ENCODE measurements at regions not wholly inside any gene's neighbourhood (a gene's known extent, or its start where the extent isn't known, plus 50 kb on each side); places are given as distances from the start of the nearest gene placed in this dataset.

DNA sequence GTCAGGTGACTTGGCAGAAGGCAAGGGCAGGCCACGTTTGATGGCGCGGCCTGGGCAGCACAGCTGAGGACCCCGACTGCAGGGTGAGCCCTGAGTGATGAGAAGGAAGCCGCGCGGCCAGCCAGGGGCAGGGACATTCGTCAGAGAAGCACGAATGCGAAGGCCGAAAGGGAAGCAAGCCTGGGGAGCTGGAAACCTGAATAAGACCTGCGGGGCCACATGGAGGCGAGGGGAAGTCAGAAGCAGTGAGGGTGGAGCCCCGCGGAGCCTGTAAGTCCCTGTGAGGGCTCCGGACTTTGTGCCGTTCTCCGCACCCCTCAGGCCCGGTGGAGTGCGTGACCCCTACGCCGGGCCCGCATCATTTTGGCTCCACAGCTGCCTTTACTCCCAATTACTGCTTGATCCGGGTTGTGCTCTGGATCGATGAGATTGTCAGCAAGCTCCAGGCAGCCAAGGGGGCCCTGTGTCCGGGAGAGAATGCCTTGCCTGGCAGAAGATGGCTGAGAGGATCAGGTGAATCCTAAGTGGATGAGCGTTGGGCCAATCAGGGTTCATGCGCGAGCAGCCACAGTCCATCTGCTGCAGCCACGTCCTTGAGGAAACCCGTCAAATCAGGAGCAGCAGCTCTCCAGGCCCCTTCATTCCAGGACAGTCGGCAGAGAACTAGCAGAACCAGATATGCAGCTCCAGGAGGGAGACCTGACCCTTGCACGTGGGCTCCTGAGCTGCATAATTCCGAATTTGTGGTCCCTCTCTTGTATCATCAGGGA, 293.3 kb upstream of the SHH start:
- no peaks in the 10 kb centered on the region for H3K27me3 ChIP-seq (replicated peaks; ENCODE audit: insufficient read depth)

GRCh38 chr7:156104501-156105336, 292.5 kb upstream of the SHH start:
- Histone ChIP-seq H3K4me1 (ENCODE audit: insufficient read depth) (no peaks in the 10 kb centered on the region), H3K27ac (no peak overlapping the region), H3K79me2 (ENCODE audit: insufficient read depth) (no peaks in the 10 kb centered on the region), H3K27me3 (replicated peaks; ENCODE audit: insufficient read depth) (no peaks in the 10 kb centered on the region), H3F3A (ENCODE audit: insufficient read depth) (no peaks in the 10 kb centered on the region), H3K9me2 (ENCODE audit: insufficient read depth) (no peaks in the 10 kb centered on the region), H4K20me1 (ENCODE audit: insufficient read depth) (no peaks in the 10 kb centered on the region), H3K36me3 (ENCODE audit: low read depth) (no peaks in the 10 kb centered on the region), H2AFZ (no peak overlapping the region), H3K4me2 (ENCODE audit: unreplicated experiment) (no peak overlapping the region), H3K4me3 (no peak overlapping the region), H3K9ac (no peak overlapping the region), H3K9me3 (ENCODE audit: low read depth) (no peaks in the 10 kb centered on the region)
- TF ChIP-seq EZH2phosphoT487 (IDR thresholded peaks at IDR 0.05; ENCODE audit: insufficient read depth, low read depth): no peak
- DNase-seq: no peak
- WGBS, 2 experiments (ENCODE audit: low coverage in 1 of 2, low lambda C conversion rate in 2 of 2, missing lambda C conversion rate in 2 of 2): 45 to 57% methylated on average over 37 to 39 of the region's 39 CpGs
- in situ Hi-C loops (cut with MboI): no loop called here

More for the DNA sequence above, 293.3 kb upstream of the SHH start:
- no peak overlapping the region for H3K9ac ChIP-seq
- no peak overlapping the region for H3K27ac ChIP-seq
- WGBS, 2 experiments (ENCODE audit: low coverage in 1 of 2, low lambda C conversion rate in 2 of 2, missing lambda C conversion rate in 2 of 2): 45% methylated on average over 33 to 34 of the region's 34 CpGs
- no peak overlapping the region for H2AFZ ChIP-seq
- no peak overlapping the region for H3K4me3 ChIP-seq
- in situ Hi-C loops (cut with MboI): no loop called here
- H4K20me1 ChIP-seq (ENCODE audit: insufficient read depth): no peaks in the 10 kb centered on the region
- no peaks in the 10 kb centered on the region for H3K9me3 ChIP-seq (ENCODE audit: low read depth)
- H3K4me2 ChIP-seq (ENCODE audit: unreplicated experiment): no peak overlapping the region
- H3K36me3 ChIP-seq (ENCODE audit: low read depth): no peaks in the 10 kb centered on the region
- DNase-seq: no peak
- H3K9me2 ChIP-seq (ENCODE audit: insufficient read depth): no peaks in the 10 kb centered on the region
- H3F3A ChIP-seq (ENCODE audit: insufficient read depth): no peaks in the 10 kb centered on the region
- no peaks in the 10 kb centered on the region for H3K79me2 ChIP-seq (ENCODE audit: insufficient read depth)
- no peaks in the 10 kb centered on the region for H3K4me1 ChIP-seq (ENCODE audit: insufficient read depth)
- TF ChIP-seq EZH2phosphoT487 (IDR thresholded peaks at IDR 0.05; ENCODE audit: insufficient read depth, low read depth) (no peak), EZH2 (IDR thresholded peaks at IDR 0.05; ENCODE audit: insufficient read depth, poor library complexity, severe bottlenecking) (no peak)

- no peak overlapping the region for H3K9ac ChIP-seq
- H3F3A ChIP-seq (ENCODE audit: insufficient read depth): no peaks in the 10 kb centered on the region
- no peaks in the 10 kb centered on the region for H3K9me3 ChIP-seq (ENCODE audit: low read depth)
- no peaks in the 10 kb centered on the region for H3K9me2 ChIP-seq (ENCODE audit: insufficient read depth)
- H3K4me2 ChIP-seq (ENCODE audit: unreplicated experiment): no peak overlapping the region
- H3K79me2 ChIP-seq (ENCODE audit: insufficient read depth): no peaks in the 10 kb centered on the region
- no peaks in the 10 kb centered on the region for H4K20me1 ChIP-seq (ENCODE audit: insufficient read depth)
- no peak for TF ChIP-seq EZH2phosphoT487 (IDR thresholded peaks at IDR 0.05; ENCODE audit: insufficient read depth, low read depth)
- no peak for TF ChIP-seq EZH2 (IDR thresholded peaks at IDR 0.05; ENCODE audit: insufficient read depth, poor library complexity, severe bottlenecking)
- no peaks in the 10 kb centered on the region for H3K27me3 ChIP-seq (replicated peaks; ENCODE audit: insufficient read depth)
- H3K4me3 ChIP-seq: no peak overlapping the region
- in situ Hi-C loops (cut with MboI): no loop called here
- no peak overlapping the region for H3K27ac ChIP-seq
- H2AFZ ChIP-seq: no peak overlapping the region
- no peaks in the 10 kb centered on the region for H3K4me1 ChIP-seq (ENCODE audit: insufficient read depth)
- H3K36me3 ChIP-seq (ENCODE audit: low read depth): no peaks in the 10 kb centered on the region
- 18 to 21% methylated on average over 1 of the region's 1 CpG for WGBS, 2 experiments (ENCODE audit: low coverage in 1 of 2, low lambda C conversion rate in 2 of 2, missing lambda C conversion rate in 2 of 2)
- no peak for DNase-seq
Measured at GRCh38 chr7:156102267-156102666, 290.0 kb upstream of the SHH start.

DNA sequence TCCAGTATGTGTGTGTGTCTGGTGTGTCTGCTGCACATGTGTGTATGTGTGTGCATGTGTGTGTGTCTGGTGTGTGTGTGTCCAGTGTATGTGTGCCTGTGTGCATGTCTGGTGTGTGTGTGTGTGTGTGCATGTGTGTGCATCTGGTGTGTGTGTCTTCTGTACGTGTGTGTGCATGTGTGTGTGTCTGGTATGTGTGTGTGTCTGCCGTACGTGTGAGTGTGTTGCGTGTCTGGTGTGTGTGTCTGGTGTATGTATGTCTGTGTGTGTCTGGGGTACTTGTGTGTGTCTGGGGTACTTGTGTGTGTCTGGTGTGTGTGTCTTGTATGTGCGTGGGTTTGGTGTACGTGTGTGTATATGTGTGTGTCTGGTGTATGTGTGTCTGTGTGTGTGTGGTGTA, 289.1 kb upstream of the SHH start:
- in situ Hi-C loops (cut with MboI): no loop called here
- Histone ChIP-seq H3K27me3 (replicated peaks; ENCODE audit: insufficient read depth) (no peaks in the 10 kb centered on the region), H3F3A (ENCODE audit: insufficient read depth) (no peaks in the 10 kb centered on the region), H3K4me3 (no peak overlapping the region), H3K9me3 (ENCODE audit: low read depth) (no peaks in the 10 kb centered on the region), H3K9ac (no peak overlapping the region), H3K36me3 (ENCODE audit: low read depth) (no peaks in the 10 kb centered on the region), H3K4me1 (ENCODE audit: insufficient read depth) (no peaks in the 10 kb centered on the region), H3K4me2 (ENCODE audit: unreplicated experiment) (no peak overlapping the region), H2AFZ (no peak overlapping the region), H3K9me2 (ENCODE audit: insufficient read depth) (no peaks in the 10 kb centered on the region), H3K79me2 (ENCODE audit: insufficient read depth) (no peaks in the 10 kb centered on the region), H4K20me1 (ENCODE audit: insufficient read depth) (no peaks in the 10 kb centered on the region), H3K27ac (no peak overlapping the region)
- WGBS, 2 experiments (ENCODE audit: low coverage in 1 of 2, low lambda C conversion rate in 2 of 2, missing lambda C conversion rate in 2 of 2): 57 to 60% methylated on average over 5 to 6 of the region's 6 CpGs
- no peak for TF ChIP-seq EZH2 (IDR thresholded peaks at IDR 0.05; ENCODE audit: insufficient read depth, poor library complexity, severe bottlenecking)
- no peak for TF ChIP-seq EZH2phosphoT487 (IDR thresholded peaks at IDR 0.05; ENCODE audit: insufficient read depth, low read depth)
- DNase-seq: no peak

Measured in GM23248 (cell line).